ENCODE measurements at regions not wholly inside any gene's neighbourhood (a gene's known extent, or its start where the extent isn't known, plus 50 kb on each side); places are given as distances from the start of the nearest gene placed in this dataset.

DNA sequence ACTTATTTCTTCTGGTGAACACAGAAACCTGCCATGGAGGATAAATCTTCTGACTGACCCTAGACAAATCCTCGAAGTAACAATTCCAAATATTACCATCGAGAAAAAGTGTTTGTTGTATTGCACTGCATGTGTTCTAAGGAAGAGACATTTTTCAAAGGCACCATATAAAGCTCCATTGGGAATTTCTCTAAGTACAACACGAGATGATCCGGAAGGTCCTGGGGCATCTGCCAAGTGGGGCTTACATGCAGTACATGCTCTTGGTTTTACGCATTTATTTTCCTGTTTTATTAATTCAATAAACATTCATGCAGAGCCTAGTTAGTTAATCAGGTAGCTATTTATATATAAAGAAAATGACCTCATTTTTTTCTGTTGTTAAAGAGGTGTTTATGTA, 692.0 kb upstream of the IGFBP3 start:
- Histone ChIP-seq H3K36me3 (ENCODE audit: insufficient read depth, low read length) (no peaks in the 10 kb centered on the region), H3K27ac (ENCODE audit: low read depth in 1 of 2, low read length in 2 of 2) (no peak overlapping the region), H3K9me3 (ENCODE audit: control insufficient read depth in 1 of 2, insufficient read depth in 1 of 2, low read length in 2 of 2) (peaks cover 0 to 9% of the 10 kb centered on the region in 2 experiments), H3K27me3 (ENCODE audit: control insufficient read depth in 1 of 2, insufficient read depth in 2 of 2, low read length in 2 of 2) (no peaks in the 10 kb centered on the region), H3K4me1 (ENCODE audit: insufficient read depth, low read length) (no peaks in the 10 kb centered on the region), H3K4me3 (ENCODE audit: low read length) (no peak overlapping the region)
- intact Hi-C loops (cut with DNase I, micrococcal nuclease), result no loop called here
- ATAC-seq (ENCODE audit: poor library complexity), result no peak
- ChIA-PET CTCF (no interaction called here), POLR2A (no interaction called here)
- no peaks in the 10 kb centered on the region for H3K4me1 Mint-ChIP-seq (ENCODE audit: low read depth)
- TF ChIP-seq, protein P1, sequence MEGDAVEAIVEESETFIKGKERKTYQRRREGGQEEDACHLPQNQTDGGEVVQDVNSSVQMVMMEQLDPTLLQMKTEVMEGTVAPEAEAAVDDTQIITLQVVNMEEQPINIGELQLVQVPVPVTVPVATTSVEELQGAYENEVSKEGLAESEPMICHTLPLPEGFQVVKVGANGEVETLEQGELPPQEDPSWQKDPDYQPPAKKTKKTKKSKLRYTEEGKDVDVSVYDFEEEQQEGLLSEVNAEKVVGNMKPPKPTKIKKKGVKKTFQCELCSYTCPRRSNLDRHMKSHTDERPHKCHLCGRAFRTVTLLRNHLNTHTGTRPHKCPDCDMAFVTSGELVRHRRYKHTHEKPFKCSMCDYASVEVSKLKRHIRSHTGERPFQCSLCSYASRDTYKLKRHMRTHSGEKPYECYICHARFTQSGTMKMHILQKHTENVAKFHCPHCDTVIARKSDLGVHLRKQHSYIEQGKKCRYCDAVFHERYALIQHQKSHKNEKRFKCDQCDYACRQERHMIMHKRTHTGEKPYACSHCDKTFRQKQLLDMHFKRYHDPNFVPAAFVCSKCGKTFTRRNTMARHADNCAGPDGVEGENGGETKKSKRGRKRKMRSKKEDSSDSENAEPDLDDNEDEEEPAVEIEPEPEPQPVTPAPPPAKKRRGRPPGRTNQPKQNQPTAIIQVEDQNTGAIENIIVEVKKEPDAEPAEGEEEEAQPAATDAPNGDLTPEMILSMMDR (IDR thresholded peaks at IDR 0.05), result no peak
- H3K9me3 Mint-ChIP-seq, result peaks cover 2% of the 10 kb centered on the region
- no peaks in the 10 kb centered on the region for H3K27me3 Mint-ChIP-seq
- no peak for DNase-seq
- H3K4me3 Mint-ChIP-seq, result no peak overlapping the region
- no peak overlapping the region for H3K27ac Mint-ChIP-seq
- no peaks in the 10 kb centered on the region for H3K36me3 Mint-ChIP-seq (ENCODE audit: low read depth)

DNA sequence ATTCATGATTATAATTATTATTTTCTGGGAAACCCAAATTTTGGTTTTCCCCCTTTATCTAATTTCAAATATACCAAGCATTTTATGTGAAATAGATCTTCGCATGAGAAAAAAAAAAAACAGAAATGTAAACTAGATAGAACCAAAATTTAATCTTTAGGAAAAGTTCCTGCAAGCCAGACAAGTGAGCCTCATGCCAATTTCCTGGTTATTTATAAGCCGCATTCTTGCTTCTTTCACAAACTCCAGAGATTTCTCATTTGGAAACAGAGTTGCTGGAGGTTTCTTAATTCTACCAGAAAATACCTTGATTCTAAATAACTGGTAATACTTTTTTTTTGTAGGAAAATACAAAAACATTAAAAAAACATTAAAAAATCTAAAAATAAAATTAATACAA, 690.4 kb upstream of the IGFBP3 start:
- Mint-ChIP-seq H3K27ac (no peak overlapping the region), H3K4me3 (no peak overlapping the region), H3K9me3 (peaks cover 5% of the 10 kb centered on the region), H3K27me3 (no peaks in the 10 kb centered on the region), H3K36me3 (ENCODE audit: low read depth) (no peaks in the 10 kb centered on the region), H3K4me1 (ENCODE audit: low read depth) (no peaks in the 10 kb centered on the region)
- TF ChIP-seq, protein P1 (IDR thresholded peaks at IDR 0.05), result no peak
- H3K4me3 ChIP-seq (ENCODE audit: low read length), result no peak overlapping the region
- H3K4me1 ChIP-seq (ENCODE audit: insufficient read depth, low read length), result no peaks in the 10 kb centered on the region
- H3K27me3 ChIP-seq (ENCODE audit: control insufficient read depth in 1 of 2, insufficient read depth in 2 of 2, low read length in 2 of 2), result no peaks in the 10 kb centered on the region
- CTCF ChIA-PET, result no interaction called here
- H3K27ac ChIP-seq (ENCODE audit: low read depth in 1 of 2, low read length in 2 of 2), result no peak overlapping the region
- intact Hi-C loops (cut with DNase I, micrococcal nuclease), result no loop called here
- peaks cover 0 to 5% of the 10 kb centered on the region in 2 experiments for H3K9me3 ChIP-seq (ENCODE audit: control insufficient read depth in 1 of 2, insufficient read depth in 1 of 2, low read length in 2 of 2)
- ATAC-seq (ENCODE audit: poor library complexity) (no peak), DNase-seq (no peak)
- POLR2A ChIA-PET, result no interaction called here
- no peaks in the 10 kb centered on the region for H3K36me3 ChIP-seq (ENCODE audit: insufficient read depth, low read length)

DNA sequence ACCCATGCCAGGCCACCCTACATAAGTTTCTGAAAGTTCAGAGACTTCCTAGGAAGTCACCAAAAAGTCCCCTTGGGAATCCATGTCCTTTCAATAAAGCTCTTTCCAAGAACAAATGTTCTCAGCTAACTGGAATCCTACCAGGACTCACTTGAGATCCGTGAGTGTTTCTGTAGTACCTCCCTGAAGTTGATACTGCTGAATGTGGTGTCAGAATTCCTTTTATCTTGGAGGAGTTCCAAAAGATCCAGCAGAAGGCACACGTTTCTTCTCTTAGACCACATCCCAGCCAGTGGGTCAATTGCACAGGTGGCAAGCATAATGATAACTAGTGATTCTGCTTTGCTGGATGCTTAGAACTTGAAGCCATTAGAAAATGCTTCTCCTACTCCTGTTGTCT, 689.7 kb upstream of the IGFBP3 start:
- TF ChIP-seq, protein P1 (IDR thresholded peaks at IDR 0.05), result no peak
- H3K4me3 Mint-ChIP-seq, result no peak overlapping the region
- intact Hi-C loops (cut with DNase I, micrococcal nuclease), result no loop called here
- H3K4me1 Mint-ChIP-seq (ENCODE audit: low read depth), result no peaks in the 10 kb centered on the region
- CTCF ChIA-PET, result no interaction called here
- POLR2A ChIA-PET, result no interaction called here
- Histone ChIP-seq H3K27ac (ENCODE audit: low read depth in 1 of 2, low read length in 2 of 2) (no peak overlapping the region), H3K4me1 (ENCODE audit: insufficient read depth, low read length) (no peaks in the 10 kb centered on the region), H3K36me3 (ENCODE audit: insufficient read depth, low read length) (no peaks in the 10 kb centered on the region), H3K27me3 (ENCODE audit: control insufficient read depth in 1 of 2, insufficient read depth in 2 of 2, low read length in 2 of 2) (no peaks in the 10 kb centered on the region), H3K4me3 (ENCODE audit: low read length) (no peak overlapping the region), H3K9me3 (ENCODE audit: control insufficient read depth in 1 of 2, insufficient read depth in 1 of 2, low read length in 2 of 2) (peaks cover 0 to 5% of the 10 kb centered on the region in 2 experiments)
- H3K9me3 Mint-ChIP-seq, result peaks cover 5% of the 10 kb centered on the region
- ATAC-seq (ENCODE audit: poor library complexity) (no peak), DNase-seq (no peak)
- no peaks in the 10 kb centered on the region for H3K36me3 Mint-ChIP-seq (ENCODE audit: low read depth)
- H3K27me3 Mint-ChIP-seq, result no peaks in the 10 kb centered on the region
- H3K27ac Mint-ChIP-seq, result no peak overlapping the region

Data from CD4-positive, alpha-beta T cell (primary cell).